DOHH2 (cell line): ENCODE measurements at regions not wholly inside any gene's neighbourhood (a gene's known extent, or its start where the extent isn't known, plus 50 kb on each side); places are given as distances from the start of the nearest gene placed in this dataset.

Experiments used
- H3F3A ChIP-seq: fragments of 200-600 bp; sonication (generic), shearing (Covaris generic); 2 replicates; pipeline ENCODE4 v1.6.0; 2016; ENCODE audit warnings: antibody characterized with exemption, mild to moderate bottlenecking; ENCODE audit not compliant: control insufficient read depth, insufficient read depth
- H3K27ac ChIP-seq: fragments of 200-600 bp; sonication (generic); 2 replicates; pipeline ENCODE4 v1.5.1; 2014; ENCODE audit warnings: low read depth, mild to moderate bottlenecking, low read length, moderate library complexity
- H3K27me3 ChIP-seq: fragments of 200-600 bp; sonication (generic); 2 replicates; pipeline ENCODE4 v1.6.1; 2014; ENCODE audit warnings: mild to moderate bottlenecking, low read length, mixed read lengths; ENCODE audit not compliant: control insufficient read depth
- H3K36me3 ChIP-seq: fragments of 200-600 bp; sonication (generic); 2 replicates; pipeline ENCODE4 v1.6.1; 2014; ENCODE audit warnings: mild to moderate bottlenecking, low read length, moderate library complexity, mixed read lengths; ENCODE audit not compliant: control insufficient read depth
- H3K4me1 ChIP-seq: fragments of 200-600 bp; sonication (generic); 2 replicates; pipeline ENCODE4 v1.6.1; 2014; ENCODE audit warnings: mild to moderate bottlenecking, low read length, mixed read lengths; ENCODE audit not compliant: control insufficient read depth
- H3K4me2 ChIP-seq: fragments of 200-600 bp; sonication (generic); 2 replicates; pipeline ENCODE4 v1.6.0; 2014; ENCODE audit warnings: mild to moderate bottlenecking, low read length, moderate library complexity
- H3K4me3 ChIP-seq: fragments of 200-600 bp; sonication (generic); 2 replicates; pipeline ENCODE4 v1.5.1; 2014; ENCODE audit warnings: mild to moderate bottlenecking, low read length, mixed read lengths
- H3K79me2 ChIP-seq: fragments of 200-600 bp; sonication (generic); 2 replicates; pipeline ENCODE4 v1.6.1; 2014; ENCODE audit warnings: mild to moderate bottlenecking, low read length, mixed read lengths; ENCODE audit not compliant: control insufficient read depth
- H3K9me2 ChIP-seq: fragments of 200-600 bp; sonication (generic); replicated peaks from 2 replicates; pipeline ENCODE4 v1.6.1; 2014; ENCODE audit warnings: mild to moderate bottlenecking, low read length, mixed read lengths; ENCODE audit not compliant: control insufficient read depth
- H3K9me3 ChIP-seq: fragments of 200-600 bp; sonication (generic); 2 replicates; pipeline ENCODE4 v1.6.1; 2014; ENCODE audit warnings: antibody characterized with exemption, low read length, mixed read lengths; ENCODE audit not compliant: control insufficient read depth, insufficient read depth
- H4K20me1 ChIP-seq: fragments of 200-600 bp; sonication (generic); 2 replicates; pipeline ENCODE4 v1.6.0; 2014; ENCODE audit warnings: low read depth, mild to moderate bottlenecking, antibody characterized with exemption, low read length, moderate library complexity; ENCODE audit not compliant: control insufficient read depth, insufficient read depth
- EZH2phosphoT487 ChIP-seq: fragments of 200-600 bp; sonication (generic); IDR thresholded peaks from 2 replicates; pipeline ENCODE4 v1.6.1; 2017; ENCODE audit warnings: borderline replicate concordance, mild to moderate bottlenecking, antibody characterized with exemption, low read length, moderate library complexity, mixed read lengths
- TF ChIP-seq, protein P1 (sequence below): fragments of 200-600 bp; sonication (generic); IDR thresholded peaks from one replicate; pipeline ENCODE4 v1.5.1; 2014; ENCODE audit warnings: antibody characterized with exemption, mild to moderate bottlenecking, low read depth, low read length; ENCODE audit not compliant: poor library complexity, severe bottlenecking

DNA sequence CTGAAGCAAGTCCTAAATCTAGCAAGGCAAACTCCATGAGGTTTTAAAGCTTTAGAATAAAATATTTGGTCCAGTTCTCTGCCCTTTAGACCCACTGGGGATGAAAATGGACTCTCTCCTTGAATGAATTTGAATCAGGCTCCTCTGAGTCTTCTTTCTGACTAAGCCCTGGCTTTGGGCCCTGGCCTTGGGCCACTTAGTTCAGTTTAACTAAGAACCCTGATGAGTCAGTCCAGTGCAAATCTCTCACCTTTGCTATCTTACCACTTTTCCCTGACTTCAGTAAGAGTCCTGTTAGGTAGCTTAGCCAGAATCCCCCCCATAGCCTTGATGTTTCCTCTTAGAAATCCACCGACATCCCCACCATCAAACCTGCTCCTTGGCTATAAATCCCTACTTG, 427.5 kb downstream of the SNAPC1 start:
- Histone ChIP-seq H3K4me1 (no peaks in the 10 kb centered on the region), H3F3A (no peaks in the 10 kb centered on the region), H3K79me2 (no peaks in the 10 kb centered on the region), H3K4me2 (no peak overlapping the region), H3K9me2 (no peaks in the 10 kb centered on the region), H3K4me3 (no peak overlapping the region), H3K36me3 (no peaks in the 10 kb centered on the region), H3K27me3 (peaks cover 4% of the 10 kb centered on the region; the same call in 1 of the 2 replicates), H4K20me1 (no peaks in the 10 kb centered on the region), H3K27ac (no peak overlapping the region), H3K9me3 (no peaks in the 10 kb centered on the region)
- TF ChIP-seq EZH2phosphoT487, result no peak
- TF ChIP-seq, protein P1, sequence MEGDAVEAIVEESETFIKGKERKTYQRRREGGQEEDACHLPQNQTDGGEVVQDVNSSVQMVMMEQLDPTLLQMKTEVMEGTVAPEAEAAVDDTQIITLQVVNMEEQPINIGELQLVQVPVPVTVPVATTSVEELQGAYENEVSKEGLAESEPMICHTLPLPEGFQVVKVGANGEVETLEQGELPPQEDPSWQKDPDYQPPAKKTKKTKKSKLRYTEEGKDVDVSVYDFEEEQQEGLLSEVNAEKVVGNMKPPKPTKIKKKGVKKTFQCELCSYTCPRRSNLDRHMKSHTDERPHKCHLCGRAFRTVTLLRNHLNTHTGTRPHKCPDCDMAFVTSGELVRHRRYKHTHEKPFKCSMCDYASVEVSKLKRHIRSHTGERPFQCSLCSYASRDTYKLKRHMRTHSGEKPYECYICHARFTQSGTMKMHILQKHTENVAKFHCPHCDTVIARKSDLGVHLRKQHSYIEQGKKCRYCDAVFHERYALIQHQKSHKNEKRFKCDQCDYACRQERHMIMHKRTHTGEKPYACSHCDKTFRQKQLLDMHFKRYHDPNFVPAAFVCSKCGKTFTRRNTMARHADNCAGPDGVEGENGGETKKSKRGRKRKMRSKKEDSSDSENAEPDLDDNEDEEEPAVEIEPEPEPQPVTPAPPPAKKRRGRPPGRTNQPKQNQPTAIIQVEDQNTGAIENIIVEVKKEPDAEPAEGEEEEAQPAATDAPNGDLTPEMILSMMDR, result no peak

- H3K27ac ChIP-seq, result no peak overlapping the region
- H3F3A ChIP-seq, result no peaks in the 10 kb centered on the region
- TF ChIP-seq EZH2phosphoT487, result no peak
- TF ChIP-seq, protein P1, result no peak
- H3K4me3 ChIP-seq, result no peak overlapping the region
- H3K9me2 ChIP-seq, result no peaks in the 10 kb centered on the region
- no peaks in the 10 kb centered on the region for H3K9me3 ChIP-seq
- no peaks in the 10 kb centered on the region for H3K36me3 ChIP-seq
- no peaks in the 10 kb centered on the region for H4K20me1 ChIP-seq
- H3K4me1 ChIP-seq, result no peaks in the 10 kb centered on the region
- H3K27me3 ChIP-seq, result no peaks in the 10 kb centered on the region
- no peak overlapping the region for H3K4me2 ChIP-seq
- H3K79me2 ChIP-seq, result no peaks in the 10 kb centered on the region
These were observed 444.2 kb downstream of the SNAPC1 start for GRCh38 chr14:62206456-62206855.

GRCh38 chr14:62209287-62209899, 447.2 kb downstream of the SNAPC1 start:
- Histone ChIP-seq H3K79me2 (no peaks in the 10 kb centered on the region), H4K20me1 (no peaks in the 10 kb centered on the region), H3K27me3 (no peaks in the 10 kb centered on the region), H3K4me3 (no peak overlapping the region), H3K4me2 (no peak overlapping the region), H3K4me1 (no peaks in the 10 kb centered on the region), H3K27ac (no peak overlapping the region), H3K9me3 (no peaks in the 10 kb centered on the region), H3K36me3 (no peaks in the 10 kb centered on the region), H3F3A (no peaks in the 10 kb centered on the region), H3K9me2 (no peaks in the 10 kb centered on the region)
- TF ChIP-seq EZH2phosphoT487, result no peak
- TF ChIP-seq, protein P1, result no peak
